ENCODE measurements at regions not wholly inside any gene's neighbourhood (a gene's known extent, or its start where the extent isn't known, plus 50 kb on each side); places are given as distances from the start of the nearest gene placed in this dataset.

DNA sequence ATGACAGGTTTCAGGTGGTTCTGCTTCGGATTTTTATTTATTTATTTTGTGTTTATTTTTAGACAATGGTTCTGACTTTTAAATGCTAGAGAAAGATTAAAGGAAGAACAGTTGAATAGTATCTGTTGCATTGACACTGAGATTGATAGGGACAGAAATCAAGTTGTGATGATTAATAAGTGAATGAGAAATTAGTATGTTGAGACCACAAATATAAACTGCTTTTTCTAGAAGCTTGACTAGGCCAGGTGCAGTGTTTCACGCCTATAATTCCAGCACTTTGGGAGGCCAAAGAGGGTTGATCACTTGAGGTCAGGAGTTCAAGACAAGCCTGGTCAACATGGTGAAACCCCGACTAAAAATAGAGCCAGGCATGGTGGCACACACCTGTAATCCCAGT lies 65.1 kb upstream of the TNRC6B start:
- no peak for TF ChIP-seq EZH2phosphoT487 (IDR thresholded peaks at IDR 0.05)
- no peak for TF ChIP-seq CTCF (IDR thresholded peaks at IDR 0.05)
- TF ChIP-seq EZH2 (IDR thresholded peaks at IDR 0.05): no peak

GRCh38 chr22:40113696-40114095 lies 64.0 kb upstream of the TNRC6B start:
- H3K79me2 ChIP-seq (ENCODE audit: low read depth): peaks cover 43% of the 10 kb centered on the region
- H3K9ac ChIP-seq: no peak overlapping the region
- H3K4me1 Mint-ChIP-seq: peaks cover 9% of the 10 kb centered on the region
- H3K27me3 Mint-ChIP-seq (ENCODE audit: insufficient read depth, low read depth): no peaks in the 10 kb centered on the region
- no peak overlapping the region for H3K4me3 ChIP-seq
- peaks cover 83% of the 10 kb centered on the region for H4K20me1 ChIP-seq (ENCODE audit: low read depth)
- no peak overlapping the region for H3K4me2 ChIP-seq
- no peak for DNase-seq (ENCODE audit: low spot score)
- no peak overlapping the region for H2AFZ ChIP-seq (replicated peaks)
- no peaks in the 10 kb centered on the region for H3K36me3 ChIP-seq
- peaks cover 4% of the 10 kb centered on the region for H3F3A ChIP-seq (ENCODE audit: low read depth)
- H3K4me3 Mint-ChIP-seq: no peak overlapping the region
- H3K27ac ChIP-seq: no peak overlapping the region
- H3K9me3 Mint-ChIP-seq: no peaks in the 10 kb centered on the region
- H3K27me3 ChIP-seq: no peaks in the 10 kb centered on the region
- no peaks in the 10 kb centered on the region for H3K9me3 ChIP-seq (ENCODE audit: low read depth)
- peaks cover 13% of the 10 kb centered on the region for H3K4me1 ChIP-seq
- peaks cover 2% of the 10 kb centered on the region for H3K36me3 Mint-ChIP-seq
- TF ChIP-seq EZH2phosphoT487 (IDR thresholded peaks at IDR 0.05) (no peak), CTCF (IDR thresholded peaks at IDR 0.05) (no peak), EZH2 (IDR thresholded peaks at IDR 0.05) (no peak)
- H3K27ac Mint-ChIP-seq: no peak overlapping the region

More for the DNA sequence above, 65.1 kb upstream of the TNRC6B start:
- no peaks in the 10 kb centered on the region for H3K36me3 Mint-ChIP-seq
- no peaks in the 10 kb centered on the region for H3K36me3 ChIP-seq
- DNase-seq (ENCODE audit: low spot score): no peak
- H3K9me3 Mint-ChIP-seq: no peaks in the 10 kb centered on the region
- peaks cover 16% of the 10 kb centered on the region for H3K4me1 ChIP-seq
- no peak overlapping the region for H3K4me2 ChIP-seq
- no peak overlapping the region for H3K27ac Mint-ChIP-seq
- no peaks in the 10 kb centered on the region for H3K9me3 ChIP-seq (ENCODE audit: low read depth)
- H3K27ac ChIP-seq: no peak overlapping the region
- peaks cover 84% of the 10 kb centered on the region for H4K20me1 ChIP-seq (ENCODE audit: low read depth)
- H3F3A ChIP-seq (ENCODE audit: low read depth): peaks cover 4% of the 10 kb centered on the region
- peaks cover 9% of the 10 kb centered on the region for H3K4me1 Mint-ChIP-seq
- no peak overlapping the region for H3K4me3 ChIP-seq
- no peak overlapping the region for H2AFZ ChIP-seq (replicated peaks)
- no peak overlapping the region for H3K9ac ChIP-seq
- no peak overlapping the region for H3K4me3 Mint-ChIP-seq
- no peaks in the 10 kb centered on the region for H3K27me3 ChIP-seq
- peaks cover 51% of the 10 kb centered on the region for H3K79me2 ChIP-seq (ENCODE audit: low read depth)
- H3K27me3 Mint-ChIP-seq (ENCODE audit: insufficient read depth, low read depth): no peaks in the 10 kb centered on the region

DNA sequence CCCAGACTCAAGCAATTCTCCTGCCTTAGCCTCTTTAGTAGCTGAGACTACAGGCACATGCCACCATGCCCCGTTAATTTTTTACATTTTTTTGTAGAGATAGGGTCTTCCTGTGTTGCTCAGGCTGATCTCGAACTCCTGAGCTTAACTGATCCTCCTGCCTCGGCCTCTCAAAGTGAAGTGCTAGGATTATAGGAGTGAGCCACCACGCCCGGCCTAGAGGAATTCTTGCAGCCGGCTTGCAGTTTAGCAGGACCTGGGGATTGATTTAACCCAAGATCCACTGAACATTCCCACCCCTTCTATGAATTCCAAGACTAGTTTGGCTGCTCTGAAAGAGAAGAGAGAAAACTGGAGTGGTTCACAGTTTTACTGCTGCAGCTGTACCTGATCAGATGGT lies 63.3 kb upstream of the TNRC6B start:
- peaks cover 4% of the 10 kb centered on the region for H3F3A ChIP-seq (ENCODE audit: low read depth)
- Mint-ChIP-seq H3K27me3 (ENCODE audit: insufficient read depth, low read depth) (no peaks in the 10 kb centered on the region), H3K9me3 (no peaks in the 10 kb centered on the region), H3K27ac (no peak overlapping the region), H3K4me3 (no peak overlapping the region), H3K4me1 (peaks cover 9% of the 10 kb centered on the region), H3K36me3 (peaks cover 3% of the 10 kb centered on the region)
- no peak overlapping the region for H3K4me2 ChIP-seq
- no peak overlapping the region for H2AFZ ChIP-seq (replicated peaks)
- no peak overlapping the region for H3K9ac ChIP-seq
- H4K20me1 ChIP-seq (ENCODE audit: low read depth): peaks cover 83% of the 10 kb centered on the region
- H3K4me1 ChIP-seq: peaks cover 13% of the 10 kb centered on the region
- H3K79me2 ChIP-seq (ENCODE audit: low read depth): peaks cover 43% of the 10 kb centered on the region
- no peak overlapping the region for H3K4me3 ChIP-seq
- H3K27me3 ChIP-seq: no peaks in the 10 kb centered on the region
- TF ChIP-seq EZH2phosphoT487 (IDR thresholded peaks at IDR 0.05) (no peak), CTCF (IDR thresholded peaks at IDR 0.05) (no peak), EZH2 (IDR thresholded peaks at IDR 0.05) (no peak)
- H3K36me3 ChIP-seq: no peaks in the 10 kb centered on the region
- no peak for DNase-seq (ENCODE audit: low spot score)
- H3K9me3 ChIP-seq (ENCODE audit: low read depth): no peaks in the 10 kb centered on the region
- no peak overlapping the region for H3K27ac ChIP-seq
